ENCODE measurements at regions not wholly inside any gene's neighbourhood (a gene's known extent, or its start where the extent isn't known, plus 50 kb on each side); places are given as distances from the start of the nearest gene placed in this dataset.
"Not testable (repeated sequence)": the region's sequence is repeated elsewhere in the genome, so short reads cannot be mapped to it uniquely, and the experiment has no call there.

GRCh38 chr21:27856988-27857387 is 890.1 kb upstream of the ADAMTS5 start:
- not testable (repeated sequence) for TF ChIP-seq CTCF (conservative IDR thresholded peaks at IDR 0.05; ENCODE audit: low read length); EZH2phosphoT487 (IDR thresholded peaks at IDR 0.05; ENCODE audit: borderline replicate concordance)

Data from Loucy (cell line).